ENCODE measurements at regions not wholly inside any gene's neighbourhood (a gene's known extent, or its start where the extent isn't known, plus 50 kb on each side); places are given as distances from the start of the nearest gene placed in this dataset.
"Not testable (repeated sequence)": the region's sequence is repeated elsewhere in the genome, so short reads cannot be mapped to it uniquely, and the experiment has no call there.

DNA sequence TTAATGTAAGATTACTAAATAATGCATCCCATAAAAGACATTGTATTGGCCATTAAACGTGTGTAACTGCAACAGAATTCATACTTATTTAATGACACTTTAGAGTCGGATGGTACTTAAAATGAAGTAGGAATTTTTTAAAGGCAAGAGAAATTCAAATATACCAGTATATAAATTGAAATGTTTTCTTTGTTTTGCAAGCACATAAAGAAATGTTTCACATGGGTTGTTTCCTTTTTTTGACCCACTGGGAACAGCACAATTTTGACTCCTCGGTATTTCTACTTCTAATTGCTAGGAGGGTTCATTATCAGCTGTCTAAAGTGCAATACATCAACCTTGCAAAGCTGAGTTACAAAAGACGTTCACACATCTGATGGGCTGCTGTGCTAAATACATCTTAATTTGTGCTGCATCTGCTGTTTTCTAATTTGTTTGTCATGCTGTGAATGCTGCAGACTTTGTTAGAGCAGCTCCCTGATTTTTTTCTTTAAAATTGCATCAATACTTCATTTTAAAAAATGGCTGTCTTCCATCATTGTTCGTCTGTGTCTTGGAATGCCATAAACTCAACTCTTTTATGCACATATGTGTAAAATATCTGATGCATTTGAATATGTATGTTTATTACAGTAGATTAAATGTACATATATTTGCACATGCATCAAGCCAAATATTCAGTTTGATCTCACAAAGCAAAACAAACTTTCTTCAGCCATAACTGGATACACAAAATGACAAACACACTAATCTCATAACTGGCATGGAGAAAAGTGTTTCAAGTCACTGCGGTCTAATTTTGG, 454.0 kb upstream of the GRAMD2B start:
- DNase-seq: no peak
- intact Hi-C loops (cut with DNase I): no loop called here

DNA sequence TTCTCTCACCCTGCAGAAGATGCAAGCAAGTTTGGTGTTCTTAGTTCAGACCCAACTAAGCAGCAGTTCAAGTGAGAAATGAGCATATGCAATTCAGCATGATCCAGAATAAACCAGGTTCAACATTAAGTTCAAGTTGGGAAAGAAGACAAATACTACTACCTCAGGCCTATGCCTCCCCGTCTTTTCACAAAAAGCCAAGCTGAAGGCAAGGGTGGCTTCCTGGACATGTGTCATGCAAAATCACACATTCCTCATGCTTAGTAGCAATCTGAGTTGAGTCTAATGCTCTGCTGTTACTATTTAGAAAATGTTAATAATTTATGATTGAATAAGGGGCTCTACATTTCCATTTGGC, 453.4 kb upstream of the GRAMD2B start:
- no peak for DNase-seq
- intact Hi-C loops (cut with DNase I): no loop called here

DNA sequence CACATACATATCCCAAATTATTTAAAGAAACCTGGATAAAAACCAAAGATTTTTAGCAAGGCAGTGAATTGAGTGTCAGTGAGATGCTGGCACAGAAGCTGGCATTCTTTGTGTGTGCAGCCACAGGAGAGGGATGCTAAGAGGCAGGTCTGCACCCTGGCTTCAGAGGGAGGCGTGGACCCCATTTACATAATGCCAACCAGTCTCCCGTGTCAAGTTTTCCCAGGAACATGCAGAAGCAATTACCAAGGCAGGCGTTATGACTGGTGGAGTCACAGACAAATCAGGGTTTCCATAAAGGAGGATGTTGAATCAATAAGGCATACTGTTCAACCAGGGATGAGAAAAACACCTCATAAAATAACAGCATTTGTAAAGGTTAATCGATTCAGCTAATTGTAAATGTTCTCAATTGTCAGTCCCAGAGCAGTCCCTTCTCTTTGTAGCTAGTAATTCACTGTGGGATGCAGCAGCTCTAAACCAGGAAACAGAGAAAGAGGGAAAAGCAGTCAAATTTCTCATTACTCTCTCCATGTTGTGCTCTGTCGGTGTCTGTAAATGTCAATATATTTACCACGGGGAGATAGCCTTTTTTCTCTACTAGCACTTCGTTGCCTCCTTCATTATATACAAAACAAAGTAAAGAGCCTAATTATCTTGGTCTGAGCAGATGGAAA, 452.4 kb upstream of the GRAMD2B start:
- intact Hi-C loops (cut with DNase I): no loop called here
- no peak for DNase-seq

GRCh38 chr5:125972706-125973105, 450.5 kb upstream of the GRAMD2B start:
- DNase-seq: no peak
- intact Hi-C loops (cut with DNase I): no loop called here

DNA sequence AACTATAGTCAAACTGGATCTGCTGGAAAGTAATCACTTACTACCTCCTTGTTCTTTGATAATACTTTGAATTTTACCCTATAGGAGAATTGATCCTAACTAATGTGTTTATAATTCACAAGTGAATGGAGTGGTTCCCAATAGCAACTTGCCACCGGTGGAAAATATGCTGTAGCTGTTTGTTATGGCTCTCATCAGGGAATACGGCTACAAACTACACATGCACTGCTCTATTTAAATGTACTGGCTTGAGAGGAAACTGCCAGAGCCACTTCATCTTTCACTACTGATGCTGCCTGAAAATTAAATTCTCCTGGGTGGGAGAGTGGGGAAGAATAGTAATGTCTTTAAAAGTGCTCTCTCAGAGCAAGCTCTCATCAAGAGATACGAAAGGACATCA, 448.5 kb upstream of the GRAMD2B start:
- no peak for DNase-seq
- intact Hi-C loops (cut with DNase I): no loop called here

DNA sequence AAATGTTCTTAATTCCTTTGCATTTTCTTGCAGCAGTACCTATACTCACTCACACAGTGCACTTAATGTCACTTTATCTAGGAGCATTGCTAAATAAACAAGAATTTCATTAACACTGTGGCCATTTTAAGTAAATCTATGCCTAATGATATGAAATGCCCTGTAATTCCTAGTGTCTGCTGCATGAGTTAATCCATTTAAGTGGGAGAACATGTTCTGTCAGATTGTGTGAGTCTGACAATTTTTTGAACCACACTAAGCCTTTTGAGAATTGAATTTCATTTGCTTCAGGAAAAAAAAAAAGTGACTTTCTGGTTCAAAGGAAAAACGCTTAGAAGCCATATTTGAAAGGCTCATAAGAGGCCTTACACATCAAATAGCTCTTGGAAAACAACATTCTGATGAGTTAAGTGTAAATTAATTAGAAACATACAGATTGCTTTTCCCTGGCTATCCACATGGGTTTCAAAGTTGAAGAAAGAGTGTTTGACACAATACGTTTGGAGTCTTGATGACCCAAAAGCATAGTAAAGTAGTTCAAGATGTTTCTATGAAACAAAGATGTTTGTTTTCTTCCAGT, 446.7 kb upstream of the GRAMD2B start:
- intact Hi-C loops (cut with DNase I): no loop called here
- DNase-seq: no peak

DNA sequence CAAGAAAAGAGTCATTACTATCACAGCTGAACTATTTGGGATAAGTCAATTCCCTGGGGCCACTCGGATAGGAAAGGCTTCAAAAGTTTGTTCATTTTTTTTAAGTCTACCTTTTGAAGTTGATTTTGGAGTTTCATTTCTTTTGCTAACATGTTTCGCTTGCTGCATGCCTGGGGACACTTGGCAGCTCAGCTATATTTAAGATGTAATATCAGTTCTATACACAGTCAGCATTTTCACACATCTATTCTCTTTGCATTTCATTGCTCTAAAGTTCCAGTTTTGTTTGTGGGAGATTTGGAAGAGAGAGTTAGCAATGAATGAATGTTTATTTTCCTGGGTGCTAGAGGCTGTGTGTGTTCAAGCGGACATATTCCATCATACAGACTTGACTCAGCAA, 445.2 kb upstream of the GRAMD2B start:
- no peak for DNase-seq
- intact Hi-C loops (cut with DNase I): no loop called here

GRCh38 chr5:125979636-125980035, 443.6 kb upstream of the GRAMD2B start:
- DNase-seq: no peak
- intact Hi-C loops (cut with DNase I): no loop called here

DNA sequence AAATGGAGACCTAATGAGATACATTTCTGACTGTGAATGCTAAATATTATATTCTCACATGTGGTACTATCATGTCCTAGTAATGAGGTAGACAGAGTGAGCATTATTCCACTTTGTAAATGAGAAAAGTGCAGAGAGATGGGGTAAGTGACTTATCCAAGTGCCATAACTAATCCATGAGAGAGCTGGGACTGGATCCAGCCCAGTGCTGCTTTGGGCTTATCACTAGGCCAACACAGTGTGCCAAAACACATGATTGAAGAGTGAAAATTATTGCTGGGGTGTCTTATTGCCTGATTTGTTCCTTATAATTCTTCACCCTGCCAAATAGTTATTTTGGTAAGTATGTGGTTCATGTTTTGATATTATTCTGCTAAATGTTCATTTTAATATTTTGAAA, 442.2 kb upstream of the GRAMD2B start:
- intact Hi-C loops (cut with DNase I): no loop called here
- no peak for DNase-seq

DNA sequence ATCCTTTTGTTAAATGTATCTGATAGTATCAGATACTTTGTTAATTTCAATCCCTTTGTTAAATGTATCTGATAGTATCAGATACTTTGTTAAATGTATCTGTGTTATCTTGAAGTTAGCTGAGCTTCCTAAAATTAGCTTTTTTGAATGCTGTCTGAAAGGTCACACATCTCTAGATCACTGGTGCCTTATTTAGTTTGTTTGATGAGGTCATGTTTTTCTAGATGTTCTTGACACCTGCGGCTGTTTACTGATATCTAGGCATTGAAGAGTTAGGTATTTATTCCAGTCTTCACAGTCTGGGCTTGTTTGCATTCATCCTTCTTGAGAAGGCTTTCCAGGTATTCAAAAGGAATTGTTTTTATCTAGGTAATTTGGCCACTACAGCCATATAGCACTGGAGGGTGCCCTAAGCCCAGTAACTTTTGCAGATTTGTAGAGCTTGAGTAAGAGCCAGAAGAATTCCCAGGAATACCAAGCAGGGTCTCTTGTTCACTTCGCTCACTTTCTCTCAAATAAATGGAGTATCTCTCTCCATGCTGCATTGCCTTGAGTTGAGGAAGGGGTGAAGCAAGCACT, 435.4 kb upstream of the GRAMD2B start:
- DNase-seq: no peak

DNA sequence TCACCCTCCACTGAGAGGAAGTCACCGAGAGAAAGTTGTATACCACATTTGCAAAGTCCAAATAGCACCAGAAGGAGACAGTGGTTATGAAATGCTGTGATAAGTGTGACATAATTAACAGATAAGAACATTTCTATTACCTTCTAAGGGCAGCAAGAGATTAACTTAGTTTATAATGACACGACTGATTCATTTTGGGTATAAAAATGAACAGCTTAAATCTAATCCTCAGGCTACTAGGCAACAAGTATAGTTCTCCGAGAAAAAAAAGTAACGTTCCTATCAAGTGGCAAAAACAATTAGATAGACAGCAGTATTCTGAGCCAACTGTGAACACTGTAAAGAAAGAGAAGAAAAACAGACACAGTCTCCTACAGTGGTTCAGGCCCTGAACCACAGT, 431.2 kb upstream of the GRAMD2B start:
- no peak for DNase-seq
- intact Hi-C loops (cut with DNase I): no loop called here

More for the DNA sequence above, 435.4 kb upstream of the GRAMD2B start:
- intact Hi-C loops (cut with DNase I): no loop called here

- intact Hi-C loops (cut with DNase I); DNase-seq: not testable (repeated sequence)
Observed at GRCh38 chr5:125999271-126000030, 423.8 kb upstream of the GRAMD2B start.

DNA sequence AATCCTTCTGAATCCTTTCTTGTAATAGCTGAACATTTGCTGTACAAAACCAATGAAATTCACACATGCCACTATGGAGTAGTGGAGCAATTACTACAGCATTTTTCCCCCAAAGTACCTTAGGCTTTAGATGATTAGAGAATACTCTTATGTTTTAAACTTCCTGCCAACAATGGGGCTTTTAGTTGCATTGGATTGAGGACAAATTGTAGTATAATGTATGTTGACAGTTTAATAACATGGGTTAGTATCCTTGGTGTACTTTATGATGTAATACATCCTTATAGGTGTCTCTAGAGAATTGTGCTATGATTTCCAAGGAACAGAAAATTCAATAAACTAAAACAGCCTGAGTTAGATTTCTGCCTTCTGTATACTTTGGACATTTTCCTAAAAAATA, 422.7 kb upstream of the GRAMD2B start:
- DNase-seq: no peak
- intact Hi-C loops (cut with DNase I): no loop called here

- DNase-seq: peak in 4 of 10 donors; percentile 11 to 27 (median 14)
- intact Hi-C loops (cut with DNase I): no loop called here
Observed at GRCh38 chr5:126002222-126002897, 420.8 kb upstream of the GRAMD2B start.

- intact Hi-C loops (cut with DNase I): no loop called here
- DNase-seq: peak in 2 of 10 donors; percentile 12 to 18
Observed at GRCh38 chr5:126003309-126003708, 419.9 kb upstream of the GRAMD2B start.

DNA sequence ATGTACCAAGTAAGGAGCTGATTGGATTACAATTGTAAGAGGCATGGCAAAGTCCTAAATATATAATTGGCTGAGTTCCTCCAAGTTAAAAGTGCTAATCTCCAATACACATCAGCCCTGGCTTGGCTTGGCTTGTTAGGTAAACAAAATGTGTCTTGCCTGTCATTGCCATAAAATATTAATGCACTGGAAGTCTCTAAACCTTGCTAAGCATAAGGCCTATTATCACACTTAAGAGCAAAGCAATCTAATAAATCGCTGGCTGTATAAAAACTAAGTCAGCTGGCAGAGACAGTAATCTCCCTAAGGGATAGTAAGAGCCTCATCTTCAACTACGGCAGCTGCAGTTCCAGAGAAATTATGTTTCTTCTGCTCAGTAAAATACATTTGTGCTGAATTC, 418.6 kb upstream of the GRAMD2B start:
- DNase-seq: no peak
- intact Hi-C loops (cut with DNase I): no loop called here

DNA sequence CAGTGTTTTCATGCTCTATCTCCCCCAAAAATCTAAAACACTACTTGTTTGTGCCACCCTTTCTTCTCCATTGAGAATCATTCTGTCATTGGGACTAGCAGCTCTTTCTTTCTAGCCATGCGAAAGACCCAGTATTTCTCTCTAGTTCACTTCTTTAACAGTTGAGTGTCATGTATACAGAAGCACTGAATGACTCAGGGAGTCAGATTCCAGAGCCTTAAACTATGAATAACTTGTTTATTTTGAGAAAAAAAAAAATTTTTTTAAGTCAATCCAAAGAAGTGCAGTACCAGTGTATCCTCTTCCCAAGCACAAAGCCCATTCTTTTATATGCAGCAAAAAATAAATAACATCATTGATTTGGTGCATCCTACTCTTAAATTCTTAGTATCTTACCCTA, 415.4 kb upstream of the GRAMD2B start:
- no peak for DNase-seq
- intact Hi-C loops (cut with DNase I): no loop called here

DNA sequence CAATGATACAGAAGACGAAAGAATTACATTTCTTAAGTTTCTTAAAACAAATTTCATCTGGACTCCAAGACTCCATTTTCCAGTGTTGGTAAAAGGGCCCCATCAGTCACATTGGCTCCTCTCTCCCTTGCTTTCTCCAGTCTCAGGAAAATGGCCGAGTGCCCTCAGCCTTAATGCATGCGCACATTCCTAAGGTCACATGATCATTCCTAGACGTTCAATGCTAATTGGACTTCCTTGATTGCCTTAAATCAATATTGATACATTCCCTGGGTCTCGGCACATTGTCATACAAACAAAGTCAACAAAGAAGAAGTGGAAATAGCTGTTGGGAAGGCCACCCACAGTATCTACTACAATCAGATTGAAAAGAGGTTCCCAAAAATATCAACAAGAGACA, 413.6 kb upstream of the GRAMD2B start:
- intact Hi-C loops (cut with DNase I): no loop called here
- DNase-seq: no peak

- intact Hi-C loops (cut with DNase I); DNase-seq: not testable (repeated sequence)
Observed at GRCh38 chr5:126011526-126011925, 411.7 kb upstream of the GRAMD2B start.

- no peak for DNase-seq
- intact Hi-C loops (cut with DNase I): no loop called here
Observed at GRCh38 chr5:126014676-126015075, 408.5 kb upstream of the GRAMD2B start.

All from posterior cingulate gyrus (tissue), 11 donors.